Astrocyte (in vitro differentiated cells and primary cell): ENCODE measurements at regions not wholly inside any gene's neighbourhood (a gene's known extent, or its start where the extent isn't known, plus 50 kb on each side); places are given as distances from the start of the nearest gene placed in this dataset.

Experiments used
- DNase-seq: peaks from one replicate; pipeline ENCODE4 v3.0.0-alpha.2; 2010; ENCODE audit warnings: low read depth
- FAIRE-seq: peaks from 2 replicates; lab custom pipeline; 2011; peaks lifted over from hg19 to GRCh38; lab: Jason Lieb, UNC
- H2AFZ ChIP-seq: 2 replicates; pipeline ENCODE4 v1.6.0; 2012; ENCODE audit warnings: low read depth, low read length, inconsistent platforms
- H3K27ac ChIP-seq: 2 replicates; pipeline ENCODE4 v1.5.1; 2011; ENCODE audit warnings: low read depth, low read length, inconsistent platforms
- H3K27me3 ChIP-seq: 2 replicates; pipeline ENCODE4 v1.6.0; 2011; ENCODE audit warnings: low read length, inconsistent platforms; ENCODE audit not compliant: insufficient read depth
- H3K36me3 ChIP-seq: 2 replicates; pipeline ENCODE4 v1.5.1; 2011; ENCODE audit warnings: low read length, inconsistent platforms; ENCODE audit not compliant: insufficient read depth
- H3K4me1 ChIP-seq: 2 replicates; pipeline ENCODE4 v1.5.1; 2011; ENCODE audit warnings: low read length, inconsistent platforms; ENCODE audit not compliant: insufficient read depth
- H3K4me2 ChIP-seq: 2 replicates; pipeline ENCODE4 v1.6.0; 2012; ENCODE audit warnings: low read length, inconsistent platforms
- H3K4me3 ChIP-seq: 2 replicates; pipeline ENCODE4 v1.5.1; 2011; ENCODE audit warnings: low read depth, mild to moderate bottlenecking, low read length, inconsistent platforms; ENCODE audit not compliant: insufficient read depth
- H3K79me2 ChIP-seq: 2 replicates; pipeline ENCODE4 v1.6.0; 2012; ENCODE audit warnings: mild to moderate bottlenecking, low read length, inconsistent platforms; ENCODE audit not compliant: insufficient read depth
- H3K9ac ChIP-seq: 2 replicates; pipeline ENCODE4 v1.6.0; 2012; ENCODE audit warnings: mild to moderate bottlenecking, low read length, inconsistent platforms
- H3K9me3 ChIP-seq: 2 replicates; pipeline ENCODE4 v1.5.1; 2012; ENCODE audit warnings: low read depth, mild to moderate bottlenecking, low read length, inconsistent platforms; ENCODE audit not compliant: insufficient read depth
- H4K20me1 ChIP-seq: 2 replicates; pipeline ENCODE4 v1.6.0; 2012; ENCODE audit warnings: low read length, inconsistent platforms; ENCODE audit not compliant: insufficient read depth
- H3K27ac Mint-ChIP-seq: one replicate; pipeline ENCODE4 v1.8.0; 2021; ENCODE audit warnings: mild to moderate bottlenecking, mixed read lengths; ENCODE audit not compliant: unreplicated experiment
- H3K27me3 Mint-ChIP-seq: one replicate; pipeline ENCODE4 v1.8.0; 2021; ENCODE audit warnings: low read depth, mixed read lengths; ENCODE audit not compliant: unreplicated experiment
- H3K36me3 Mint-ChIP-seq: one replicate; pipeline ENCODE4 v1.8.0; 2021; ENCODE audit warnings: low read depth, mixed read lengths; ENCODE audit not compliant: unreplicated experiment
- H3K4me1 Mint-ChIP-seq: one replicate; pipeline ENCODE4 v1.8.0; 2021; ENCODE audit warnings: low read depth, mixed read lengths; ENCODE audit not compliant: unreplicated experiment
- H3K4me3 Mint-ChIP-seq: one replicate; pipeline ENCODE4 v1.8.0; 2021; ENCODE audit warnings: mild to moderate bottlenecking, moderate library complexity, mixed read lengths; ENCODE audit not compliant: unreplicated experiment
- H3K9me3 Mint-ChIP-seq: one replicate; pipeline ENCODE4 v1.8.0; 2021; ENCODE audit warnings: mild to moderate bottlenecking, mixed read lengths; ENCODE audit not compliant: unreplicated experiment
- CTCF ChIP-seq: IDR thresholded peaks from 2 replicates; pipeline ENCODE4 v1.5.1; 2011; ENCODE audit warnings: low read depth, mild to moderate bottlenecking, inconsistent platforms, low read length, moderate library complexity; ENCODE audit not compliant: insufficient read depth
- EZH2 ChIP-seq: IDR thresholded peaks from 2 replicates; pipeline ENCODE4 v1.6.1; 2012; ENCODE audit warnings: mild to moderate bottlenecking, low read length, inconsistent platforms; ENCODE audit not compliant: insufficient read depth

- Mint-ChIP-seq H3K9me3 (no peaks in the 10 kb centered on the region), H3K27me3 (no peaks in the 10 kb centered on the region), H3K4me1 (peaks cover 9% of the 10 kb centered on the region), H3K36me3 (peaks cover 8% of the 10 kb centered on the region), H3K4me3 (no peak overlapping the region), H3K27ac (no peak overlapping the region)
- Histone ChIP-seq H3K9ac (no peak overlapping the region), H3K27me3 (no peaks in the 10 kb centered on the region), H3K27ac (no peak overlapping the region), H3K4me2 (no peak overlapping the region), H4K20me1 (no peaks in the 10 kb centered on the region), H3K79me2 (no peaks in the 10 kb centered on the region), H3K4me1 (no peaks in the 10 kb centered on the region), H3K9me3 (no peaks in the 10 kb centered on the region), H3K36me3 (no peaks in the 10 kb centered on the region), H3K4me3 (no peak overlapping the region), H2AFZ (no peak overlapping the region)
- FAIRE-seq: no peak
- DNase-seq: no peak
- TF ChIP-seq CTCF (no peak), EZH2 (no peak)
Observed at GRCh38 chr3:124442463-124442862, 287.8 kb upstream of the UMPS start.

GRCh38 chr3:124443446-124443845, 286.8 kb upstream of the UMPS start:
- no peak for FAIRE-seq
- H3K9me3 ChIP-seq: no peaks in the 10 kb centered on the region
- no peaks in the 10 kb centered on the region for H3K4me1 ChIP-seq
- peaks cover 9% of the 10 kb centered on the region for H3K4me1 Mint-ChIP-seq
- no peaks in the 10 kb centered on the region for H3K79me2 ChIP-seq
- TF ChIP-seq EZH2 (no peak), CTCF (no peak)
- DNase-seq: no peak
- no peak overlapping the region for H3K27ac Mint-ChIP-seq
- no peaks in the 10 kb centered on the region for H3K27me3 Mint-ChIP-seq
- no peak overlapping the region for H2AFZ ChIP-seq
- H3K9me3 Mint-ChIP-seq: no peaks in the 10 kb centered on the region
- H3K27ac ChIP-seq: no peak overlapping the region
- H3K36me3 Mint-ChIP-seq: peaks cover 8% of the 10 kb centered on the region
- no peak overlapping the region for H3K9ac ChIP-seq
- no peak overlapping the region for H3K4me3 Mint-ChIP-seq
- H4K20me1 ChIP-seq: no peaks in the 10 kb centered on the region
- no peak overlapping the region for H3K4me3 ChIP-seq
- no peaks in the 10 kb centered on the region for H3K27me3 ChIP-seq
- H3K36me3 ChIP-seq: no peaks in the 10 kb centered on the region
- H3K4me2 ChIP-seq: no peak overlapping the region

GRCh38 chr3:124444075-124444474, 286.2 kb upstream of the UMPS start:
- no peaks in the 10 kb centered on the region for H3K79me2 ChIP-seq
- H3K9me3 ChIP-seq: no peaks in the 10 kb centered on the region
- no peaks in the 10 kb centered on the region for H3K36me3 ChIP-seq
- Mint-ChIP-seq H3K4me1 (peaks cover 9% of the 10 kb centered on the region), H3K4me3 (no peak overlapping the region), H3K27me3 (no peaks in the 10 kb centered on the region), H3K36me3 (peaks cover 6% of the 10 kb centered on the region), H3K9me3 (no peaks in the 10 kb centered on the region), H3K27ac (no peak overlapping the region)
- no peak overlapping the region for H3K4me2 ChIP-seq
- no peaks in the 10 kb centered on the region for H3K4me1 ChIP-seq
- no peaks in the 10 kb centered on the region for H4K20me1 ChIP-seq
- H3K27me3 ChIP-seq: no peaks in the 10 kb centered on the region
- H3K27ac ChIP-seq: no peak overlapping the region
- FAIRE-seq (no peak), DNase-seq (no peak)
- H3K4me3 ChIP-seq: no peak overlapping the region
- H2AFZ ChIP-seq: no peak overlapping the region
- H3K9ac ChIP-seq: no peak overlapping the region
- TF ChIP-seq EZH2 (no peak), CTCF (no peak)
